HCT116 (cell line): ENCODE measurements at regions not wholly inside any gene's neighbourhood (a gene's known extent, or its start where the extent isn't known, plus 50 kb on each side); places are given as distances from the start of the nearest gene placed in this dataset.

Source experiments
- ATAC-seq: fragments of 200-7000 bp; cut with Tn5 transposase; 2 replicates; pipeline ENCODE4 v1.9.1; 2020; ENCODE audit warnings: mild to moderate bottlenecking, moderate library complexity
- BruUV-seq: library from RNA; stranded (reverse); fragments of 400-500 nt; replicated peaks from 2 replicates; lab custom pipeline; 2021; lab: Mats Ljungman, UMichigan
- CTCF ChIA-PET: fragments of 300-600 bp; sonication (Branson Sonifier 250); formaldehyde crosslinking; loops from one replicate; lab custom pipeline; 2021; ENCODE audit warnings: antibody characterized with exemption; lab: Charles Lee
- POLR2A ChIA-PET: fragments of 300-600, 350-600 bp; sonication (Branson Sonifier 250); formaldehyde crosslinking; loops from one replicate; lab custom pipeline; 2021; ENCODE audit warnings: antibody characterized with exemption; lab: Charles Lee
- RAD21 ChIA-PET, 2 experiments: fragments of 300-600 bp; sonication (Branson Sonifier 250); formaldehyde crosslinking; loops; one replicate each; lab custom pipeline; 2023; ENCODE audit warnings: low total read pairs in 2 of 2; ENCODE audit not compliant: uncharacterized antibody in 2 of 2, unreplicated experiment in 2 of 2, low non-redundant PET in 1 of 2; lab: Charles Lee
- DNase-seq: peaks from one replicate; pipeline ENCODE4 v3.0.0-alpha.2; 2010; ENCODE audit warnings: low read depth, low spot score
- H2AFZ ChIP-seq: fragments of 200-600 bp; shearing (Covaris generic), sonication (generic); 2 replicates; pipeline ENCODE4 v1.6.1; 2017; ENCODE audit warnings: low read depth, mixed run types, mixed read lengths, antibody characterized with exemption, low read length; ENCODE audit not compliant: poor library complexity, severe bottlenecking
- H3K27ac ChIP-seq: 2 replicates; pipeline ENCODE4 v1.5.1; 2012; ENCODE audit warnings: low read depth, low read length
- H3K27me3 ChIP-seq: fragments of 200-600 bp; sonication (generic); 2 replicates; pipeline ENCODE4 v1.6.1; 2016; ENCODE audit warnings: mixed run types, low read length, mixed read lengths; ENCODE audit not compliant: insufficient read depth
- H3K36me3 ChIP-seq, 2 experiments: fragments of 200-500 bp in 1 of 2; fragments of 200-600 bp in 1 of 2; sonication (Bioruptor generic) in 1 of 2; sonication (generic) in 1 of 2; 2 replicates each; pipeline versions ENCODE4 v1.5.1 to v1.6.1; 2014 to 2016; ENCODE audit warnings: low read length in 2 of 2, inconsistent platforms in 1 of 2, mixed read lengths in 1 of 2, mixed run types in 1 of 2; ENCODE audit not compliant: insufficient read depth in 2 of 2, control insufficient read depth in 1 of 2
- H3K4me1 ChIP-seq, 2 experiments: fragments of 200-600 bp in 1 of 2; sonication (generic) in 1 of 2; 2 replicates each; pipeline versions ENCODE4 v1.5.1 to v1.6.1; 2012 to 2017; ENCODE audit warnings: low read length in 2 of 2, inconsistent platforms in 1 of 2, mild to moderate bottlenecking in 1 of 2, mixed read lengths in 1 of 2, mixed run types in 1 of 2, moderate library complexity in 1 of 2; ENCODE audit not compliant: insufficient read depth in 2 of 2, control insufficient read depth in 1 of 2
- H3K4me2 ChIP-seq: fragments of 200-600 bp; sonication (generic); 2 replicates; pipeline ENCODE4 v1.6.1; 2017; ENCODE audit warnings: mixed run types, low read length, mixed read lengths
- H3K4me3 ChIP-seq, 2 experiments: fragments of 200-600 bp in 1 of 2; sonication (generic) in 1 of 2; replicated peaks in 1 of 2; 2 replicates each; pipeline ENCODE4 v1.5.1; 2011 to 2016; ENCODE audit warnings: low read length in 2 of 2, control low read depth in 1 of 2, low read depth in 1 of 2, mild to moderate bottlenecking in 1 of 2, mixed read lengths in 1 of 2, mixed run types in 1 of 2
- H3K79me2 ChIP-seq: fragments of 200-600 bp; sonication (generic); 2 replicates; pipeline ENCODE4 v1.6.1; 2017; ENCODE audit warnings: mild to moderate bottlenecking, mixed run types, low read length, moderate library complexity, mixed read lengths; ENCODE audit not compliant: insufficient read depth
- H3K9ac ChIP-seq: fragments of 200-600 bp; sonication (generic); 2 replicates; pipeline ENCODE4 v1.6.1; 2016; ENCODE audit warnings: low read length, mixed read lengths
- H3K9me2 ChIP-seq: fragments of 200-600 bp; sonication (generic), shearing (Covaris generic); 2 replicates; pipeline ENCODE4 v1.6.1; 2017; ENCODE audit warnings: mixed run types, mild to moderate bottlenecking, moderate library complexity; ENCODE audit not compliant: insufficient read depth
- H3K9me3 ChIP-seq, 2 experiments: fragments of 200-500 bp in 1 of 2; fragments of 200-600 bp in 1 of 2; sonication (Bioruptor generic) in 1 of 2; sonication (generic) in 1 of 2; 2 replicates each; pipeline ENCODE4 v1.6.1; 2014 to 2017; ENCODE audit warnings: low read length in 2 of 2, mixed read lengths in 2 of 2, inconsistent platforms in 1 of 2, low read depth in 1 of 2, mild to moderate bottlenecking in 1 of 2, mixed run types in 1 of 2, moderate library complexity in 1 of 2; ENCODE audit not compliant: control insufficient read depth in 1 of 2, insufficient read depth in 1 of 2
- H4K20me1 ChIP-seq: fragments of 200-600 bp; sonication (generic), shearing (Covaris generic); 2 replicates; pipeline ENCODE4 v1.6.1; 2017; ENCODE audit warnings: mixed run types, mild to moderate bottlenecking, moderate library complexity; ENCODE audit not compliant: insufficient read depth
- CBX3 ChIP-seq: IDR thresholded peaks from 2 replicates; pipeline ENCODE4 v1.6.1; 2012; ENCODE audit warnings: low read depth
- EGR1 ChIP-seq: IDR thresholded peaks from 2 replicates; pipeline ENCODE4 v1.6.1; 2012; ENCODE audit warnings: low read depth
- ELF1 ChIP-seq: IDR thresholded peaks from 2 replicates; pipeline ENCODE4 v1.6.1; 2012; ENCODE audit warnings: low read depth, borderline replicate concordance
- FOSL1 ChIP-seq: IDR thresholded peaks from 2 replicates; pipeline ENCODE4 v1.6.1; 2012; ENCODE audit warnings: low read depth
- RAD21 ChIP-seq: IDR thresholded peaks from 2 replicates; pipeline ENCODE4 v1.6.1; 2012; ENCODE audit warnings: low read depth, mild to moderate bottlenecking
- SIN3A ChIP-seq: IDR thresholded peaks from 2 replicates; pipeline ENCODE4 v1.6.1; 2012; ENCODE audit warnings: low read depth
- SRF ChIP-seq: IDR thresholded peaks from 2 replicates; pipeline ENCODE4 v1.6.1; 2012; ENCODE audit warnings: low read depth
- ZNF274 ChIP-seq: fragments of 200-500 bp; sonication (Bioruptor generic); IDR thresholded peaks from 2 replicates; pipeline ENCODE4 v1.6.1; 2014; ENCODE audit warnings: mild to moderate bottlenecking, low read depth, low read length, inconsistent platforms
- intact Hi-C: fragments of 100-400 bp; cut with micrococcal nuclease; formaldehyde crosslinking; loops from 2 replicates; pipeline ENCODE4 v1.10.0; 2022
- TF ChIP-seq, protein P1 (sequence below): IDR thresholded peaks from 2 replicates; pipeline ENCODE4 v1.6.1; 2011; ENCODE audit warnings: mild to moderate bottlenecking, low read length, moderate library complexity; ENCODE audit not compliant: insufficient replicate concordance; ENCODE audit errors: extremely low read depth
- TF ChIP-seq, protein P2 (sequence below): IDR thresholded peaks from 2 replicates; pipeline ENCODE4 v1.6.1; 2012; ENCODE audit warnings: low read depth

DNA sequence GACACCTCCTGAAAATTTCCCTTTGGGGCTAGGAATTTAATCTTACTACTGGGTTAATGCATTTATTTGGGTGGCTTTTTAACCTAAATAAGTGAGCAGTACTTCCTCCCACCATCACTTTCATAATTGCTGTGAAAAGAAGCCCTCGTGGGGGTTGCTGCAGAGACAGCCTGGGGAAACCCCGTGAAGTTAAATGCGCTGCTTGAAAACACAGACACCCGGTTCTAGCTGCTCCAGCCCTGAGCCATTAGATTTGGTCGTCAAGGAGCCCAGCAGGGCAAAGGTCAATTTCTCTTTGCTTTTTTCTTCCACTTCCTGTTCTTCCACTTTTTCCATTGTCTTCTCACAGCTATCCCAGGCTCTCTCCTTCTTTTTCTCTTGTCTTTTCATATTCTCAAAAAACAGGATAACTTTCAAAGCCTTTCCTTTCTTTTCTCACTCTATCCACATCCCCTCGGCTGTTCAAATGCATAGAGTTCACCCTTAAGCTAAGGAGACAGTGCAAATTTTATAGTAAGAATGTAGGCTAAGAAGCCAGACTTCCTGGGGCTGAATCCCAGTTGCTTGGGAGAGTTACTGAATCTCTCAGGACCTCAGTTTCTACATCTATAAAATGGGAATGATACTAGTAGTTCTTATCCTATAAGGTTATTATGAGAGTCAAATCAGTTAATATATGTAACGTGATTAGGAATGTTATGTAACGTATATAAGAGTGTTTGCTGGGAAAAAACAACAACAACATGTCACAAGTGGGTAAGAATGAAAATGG lies 91.5 kb upstream of the ZNF827 start:
- Histone ChIP-seq H3K9ac (no peak overlapping the region), H3K9me2 (no peaks in the 10 kb centered on the region), H3K4me2 (no peak overlapping the region), H3K79me2 (no peaks in the 10 kb centered on the region), H3K9me3 (no peaks in the 10 kb centered on the region), H3K27ac (no peak overlapping the region), H2AFZ (no peak overlapping the region), H3K27me3 (no peaks in the 10 kb centered on the region), H3K4me1 (peaks cover 0 to 6% of the 10 kb centered on the region in 2 experiments; a peak in 3 of 4 replicates), H4K20me1 (no peaks in the 10 kb centered on the region), H3K4me3 (no peak overlapping the region), H3K36me3 (no peaks in the 10 kb centered on the region)
- ChIA-PET RAD21 (no interaction called here), CTCF (no interaction called here), POLR2A (no interaction called here)
- DNase-seq, result no peak
- ATAC-seq, result no peak
- TF ChIP-seq CBX3, result no peak
- no peak for TF ChIP-seq ZNF274
- TF ChIP-seq SRF, result no peak
- TF ChIP-seq FOSL1, result no peak
- TF ChIP-seq EGR1, result no peak
- TF ChIP-seq, protein P1, sequence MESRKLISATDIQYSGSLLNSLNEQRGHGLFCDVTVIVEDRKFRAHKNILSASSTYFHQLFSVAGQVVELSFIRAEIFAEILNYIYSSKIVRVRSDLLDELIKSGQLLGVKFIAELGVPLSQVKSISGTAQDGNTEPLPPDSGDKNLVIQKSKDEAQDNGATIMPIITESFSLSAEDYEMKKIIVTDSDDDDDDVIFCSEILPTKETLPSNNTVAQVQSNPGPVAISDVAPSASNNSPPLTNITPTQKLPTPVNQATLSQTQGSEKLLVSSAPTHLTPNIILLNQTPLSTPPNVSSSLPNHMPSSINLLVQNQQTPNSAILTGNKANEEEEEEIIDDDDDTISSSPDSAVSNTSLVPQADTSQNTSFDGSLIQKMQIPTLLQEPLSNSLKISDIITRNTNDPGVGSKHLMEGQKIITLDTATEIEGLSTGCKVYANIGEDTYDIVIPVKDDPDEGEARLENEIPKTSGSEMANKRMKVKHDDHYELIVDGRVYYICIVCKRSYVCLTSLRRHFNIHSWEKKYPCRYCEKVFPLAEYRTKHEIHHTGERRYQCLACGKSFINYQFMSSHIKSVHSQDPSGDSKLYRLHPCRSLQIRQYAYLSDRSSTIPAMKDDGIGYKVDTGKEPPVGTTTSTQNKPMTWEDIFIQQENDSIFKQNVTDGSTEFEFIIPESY, result no peak
- no peak for TF ChIP-seq ELF1
- no peak for TF ChIP-seq RAD21
- TF ChIP-seq, protein P2, sequence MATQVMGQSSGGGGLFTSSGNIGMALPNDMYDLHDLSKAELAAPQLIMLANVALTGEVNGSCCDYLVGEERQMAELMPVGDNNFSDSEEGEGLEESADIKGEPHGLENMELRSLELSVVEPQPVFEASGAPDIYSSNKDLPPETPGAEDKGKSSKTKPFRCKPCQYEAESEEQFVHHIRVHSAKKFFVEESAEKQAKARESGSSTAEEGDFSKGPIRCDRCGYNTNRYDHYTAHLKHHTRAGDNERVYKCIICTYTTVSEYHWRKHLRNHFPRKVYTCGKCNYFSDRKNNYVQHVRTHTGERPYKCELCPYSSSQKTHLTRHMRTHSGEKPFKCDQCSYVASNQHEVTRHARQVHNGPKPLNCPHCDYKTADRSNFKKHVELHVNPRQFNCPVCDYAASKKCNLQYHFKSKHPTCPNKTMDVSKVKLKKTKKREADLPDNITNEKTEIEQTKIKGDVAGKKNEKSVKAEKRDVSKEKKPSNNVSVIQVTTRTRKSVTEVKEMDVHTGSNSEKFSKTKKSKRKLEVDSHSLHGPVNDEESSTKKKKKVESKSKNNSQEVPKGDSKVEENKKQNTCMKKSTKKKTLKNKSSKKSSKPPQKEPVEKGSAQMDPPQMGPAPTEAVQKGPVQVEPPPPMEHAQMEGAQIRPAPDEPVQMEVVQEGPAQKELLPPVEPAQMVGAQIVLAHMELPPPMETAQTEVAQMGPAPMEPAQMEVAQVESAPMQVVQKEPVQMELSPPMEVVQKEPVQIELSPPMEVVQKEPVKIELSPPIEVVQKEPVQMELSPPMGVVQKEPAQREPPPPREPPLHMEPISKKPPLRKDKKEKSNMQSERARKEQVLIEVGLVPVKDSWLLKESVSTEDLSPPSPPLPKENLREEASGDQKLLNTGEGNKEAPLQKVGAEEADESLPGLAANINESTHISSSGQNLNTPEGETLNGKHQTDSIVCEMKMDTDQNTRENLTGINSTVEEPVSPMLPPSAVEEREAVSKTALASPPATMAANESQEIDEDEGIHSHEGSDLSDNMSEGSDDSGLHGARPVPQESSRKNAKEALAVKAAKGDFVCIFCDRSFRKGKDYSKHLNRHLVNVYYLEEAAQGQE, result no peak
- no peak for TF ChIP-seq SIN3A
- no TSS peak for BruUV-seq
- intact Hi-C loops, result no loop called here
